H9 (cell line): ENCODE measurements at regions not wholly inside any gene's neighbourhood (a gene's known extent, or its start where the extent isn't known, plus 50 kb on each side); places are given as distances from the start of the nearest gene placed in this dataset.

Source experiments
- DNase-seq: peaks from one replicate; pipeline ENCODE4 v3.0.0-alpha.2; 2017
- H2AFZ ChIP-seq: one replicate; pipeline ENCODE4 v1.6.1; 2013; ENCODE audit warnings: mild to moderate bottlenecking, low read length, control low read depth, moderate library complexity
- H2AK5ac ChIP-seq: 2 replicates; pipeline ENCODE4 v1.6.1; 2013; ENCODE audit warnings: low read length, control low read depth, mixed read lengths; ENCODE audit not compliant: insufficient read length
- H2BK120ac ChIP-seq: one replicate; pipeline ENCODE4 v1.6.1; 2013; ENCODE audit warnings: low read depth, mild to moderate bottlenecking, low read length, control low read depth, inconsistent platforms; ENCODE audit not compliant: poor library complexity, severe bottlenecking
- H2BK12ac ChIP-seq: 2 replicates; pipeline ENCODE4 v1.6.1; 2013; ENCODE audit warnings: low read length, control low read depth, mixed read lengths, low read depth; ENCODE audit not compliant: insufficient read length
- H2BK15ac ChIP-seq: 2 replicates; pipeline ENCODE4 v1.6.1; 2013; ENCODE audit warnings: low read depth, low read length, control low read depth
- H2BK20ac ChIP-seq: one replicate; pipeline ENCODE4 v1.6.1; 2013; ENCODE audit warnings: low read depth, mild to moderate bottlenecking, low read length, control low read depth, inconsistent platforms; ENCODE audit not compliant: poor library complexity, severe bottlenecking
- H2BK5ac ChIP-seq: 2 replicates; pipeline ENCODE4 v1.6.1; 2013; ENCODE audit warnings: low read length, control low read depth, mixed read lengths; ENCODE audit not compliant: insufficient read length
- H3K14ac ChIP-seq: 2 replicates; pipeline ENCODE4 v1.6.1; 2013; ENCODE audit warnings: low read length, control low read depth; ENCODE audit not compliant: insufficient read depth
- H3K18ac ChIP-seq: 2 replicates; pipeline ENCODE4 v1.6.1; 2013; ENCODE audit warnings: low read depth, mild to moderate bottlenecking, mixed read lengths, low read length, control low read depth; ENCODE audit not compliant: insufficient read length
- H3K23ac ChIP-seq: 2 replicates; pipeline ENCODE4 v1.6.1; 2013; ENCODE audit warnings: low read length, control low read depth, mixed read lengths, low read depth; ENCODE audit not compliant: insufficient read length
- H3K23me2 ChIP-seq: 2 replicates; pipeline ENCODE4 v1.6.1; 2013; ENCODE audit warnings: low read depth, mild to moderate bottlenecking, mixed read lengths, low read length, control low read depth; ENCODE audit not compliant: insufficient read length, poor library complexity, severe bottlenecking
- H3K27ac ChIP-seq: 2 replicates; pipeline ENCODE4 v1.5.1; 2013; ENCODE audit warnings: low read length, control low read depth, mixed read lengths, low read depth; ENCODE audit not compliant: insufficient read length
- H3K27me3 ChIP-seq: 2 replicates; pipeline ENCODE4 v1.6.1; 2013; ENCODE audit warnings: low read length, control low read depth, inconsistent platforms; ENCODE audit not compliant: insufficient read depth
- H3K4ac ChIP-seq: 2 replicates; pipeline ENCODE4 v1.6.1; 2013; ENCODE audit warnings: low read depth, mild to moderate bottlenecking, control low read depth, inconsistent platforms, low read length, moderate library complexity
- H3K4me1 ChIP-seq: 2 replicates; pipeline ENCODE4 v1.6.1; 2013; ENCODE audit warnings: low read length, control low read depth, inconsistent platforms; ENCODE audit not compliant: insufficient read depth
- H3K4me2 ChIP-seq: 2 replicates; pipeline ENCODE4 v1.6.1; 2013; ENCODE audit warnings: low read length, control low read depth, mixed read lengths; ENCODE audit not compliant: insufficient read length, insufficient read depth
- H3K56ac ChIP-seq: 2 replicates; pipeline ENCODE4 v1.6.1; 2013; ENCODE audit warnings: low read depth, mild to moderate bottlenecking, mixed read lengths, low read length, control low read depth; ENCODE audit not compliant: insufficient read length
- H3K79me1 ChIP-seq: 2 replicates; pipeline ENCODE4 v1.6.1; 2013; ENCODE audit warnings: low read depth, mild to moderate bottlenecking, moderate library complexity, low read length, control low read depth, inconsistent platforms; ENCODE audit not compliant: insufficient read depth, poor library complexity, severe bottlenecking
- H3K79me2 ChIP-seq: 2 replicates; pipeline ENCODE4 v1.6.1; 2013; ENCODE audit warnings: low read length, control low read depth, inconsistent platforms; ENCODE audit not compliant: insufficient read depth
- H3K9ac ChIP-seq: 2 replicates; pipeline ENCODE4 v1.6.1; 2013; ENCODE audit warnings: low read length, control low read depth, mixed read lengths; ENCODE audit not compliant: insufficient read length; ENCODE audit errors: extremely low read depth
- H3K9me3 ChIP-seq: one replicate; pipeline ENCODE4 v1.6.1; 2013; ENCODE audit warnings: low read depth, low read length, inconsistent platforms; ENCODE audit not compliant: control insufficient read depth
- H3T11ph ChIP-seq: one replicate; pipeline ENCODE4 v1.6.1; 2013; ENCODE audit warnings: mild to moderate bottlenecking, low read length, control low read depth, inconsistent platforms
- H4K20me1 ChIP-seq: one replicate; pipeline ENCODE4 v1.6.1; 2013; ENCODE audit not compliant: control insufficient read depth, insufficient read length, insufficient read depth
- H4K5ac ChIP-seq: 2 replicates; pipeline ENCODE4 v1.6.1; 2013; ENCODE audit warnings: low read depth, mild to moderate bottlenecking, mixed read lengths, low read length, control low read depth; ENCODE audit not compliant: insufficient read length
- H4K8ac ChIP-seq: replicated peaks from 2 replicates; pipeline ENCODE4 v1.6.1; 2013; ENCODE audit warnings: low read length, control low read depth, mixed read lengths, low read depth; ENCODE audit not compliant: insufficient read length
- H4K91ac ChIP-seq: 2 replicates; pipeline ENCODE4 v1.6.1; 2013; ENCODE audit warnings: low read depth, mild to moderate bottlenecking, moderate library complexity, mixed read lengths, low read length, control low read depth; ENCODE audit not compliant: insufficient read length
- H3K27ac Mint-ChIP-seq, 3 experiments: 2 replicates in 2 of 3; 3 replicates in 1 of 3; pipeline ENCODE4 v1.8.0; 2020 to 2021; ENCODE audit warnings: mixed read lengths in 3 of 3, mild to moderate bottlenecking in 1 of 3, moderate library complexity in 1 of 3
- H3K27me3 Mint-ChIP-seq: 2 replicates; pipeline ENCODE4 v1.8.0; 2021; ENCODE audit warnings: low read depth, mild to moderate bottlenecking, moderate library complexity, mixed read lengths
- H3K36me3 Mint-ChIP-seq, 3 experiments: 2 replicates in 2 of 3; 3 replicates in 1 of 3; pipeline ENCODE4 v1.8.0; 2020 to 2021; ENCODE audit warnings: low read depth in 3 of 3, mixed read lengths in 3 of 3; ENCODE audit not compliant: insufficient read depth in 1 of 3
- H3K4me1 Mint-ChIP-seq, 2 experiments: 2 replicates each; pipeline ENCODE4 v1.8.0; 2020; ENCODE audit warnings: mixed read lengths in 2 of 2
- H3K4me3 Mint-ChIP-seq, 2 experiments: 2 replicates in 1 of 2; 3 replicates in 1 of 2; pipeline ENCODE4 v1.8.0; 2020 to 2021; ENCODE audit warnings: mild to moderate bottlenecking in 2 of 2, mixed read lengths in 2 of 2, moderate library complexity in 1 of 2
- H3K9me3 Mint-ChIP-seq, 2 experiments: 2 replicates in 1 of 2; 3 replicates in 1 of 2; pipeline ENCODE4 v1.8.0; 2020; ENCODE audit warnings: mild to moderate bottlenecking in 2 of 2, mixed read lengths in 2 of 2, moderate library complexity in 1 of 2
- CTCF ChIP-seq: fragments of 200-600 bp; sonication (generic); conservative IDR thresholded peaks from 3 replicates; pipeline ENCODE4 v1.8.0; 2021; ENCODE audit warnings: antibody characterized with exemption, mild to moderate bottlenecking
- WGBS: extraction: QIAGEN DNeasy Blood & Tissue Kit; methylation state at CpG from one replicate; pipeline ENCODE4 v1.1.7; 2013; ENCODE audit warnings: missing lambda C conversion rate, low lambda C conversion rate, mixed read lengths; ENCODE audit not compliant: insufficient read length; ENCODE audit errors: extremely low coverage; 5-methylcytosine and 5-hydroxymethylcytosine counted together

- H4K20me1 ChIP-seq, result no peaks in the 10 kb centered on the region
- H3K9me3 Mint-ChIP-seq, result peaks cover 0 to 2% of the 10 kb centered on the region in 2 experiments; a peak in 3 of 5 replicates
- H2BK20ac ChIP-seq, result no peak overlapping the region
- H3K23me2 ChIP-seq, result no peaks in the 10 kb centered on the region
- no peak for DNase-seq
- H3K18ac ChIP-seq, result no peak overlapping the region
- no peak overlapping the region for H3K23ac ChIP-seq
- H2BK12ac ChIP-seq, result no peak overlapping the region
- H2BK120ac ChIP-seq, result no peak overlapping the region
- H3K4ac ChIP-seq, result no peak overlapping the region
- no peak overlapping the region for H4K5ac ChIP-seq
- no peak overlapping the region for H4K8ac ChIP-seq
- H3K27me3 ChIP-seq, result no peaks in the 10 kb centered on the region
- no peak overlapping the region for H3T11ph ChIP-seq
- no peaks in the 10 kb centered on the region for H3K9me3 ChIP-seq
- WGBS, result no CpG with 5 or more reads among the region's 1 CpG
- no peak for TF ChIP-seq CTCF
- no peak overlapping the region for H3K56ac ChIP-seq
- no peak overlapping the region for H3K27ac ChIP-seq
- no peak overlapping the region for H2BK15ac ChIP-seq
- no peak overlapping the region for H4K91ac ChIP-seq
- H2BK5ac ChIP-seq, result no peak overlapping the region
- H3K4me3 Mint-ChIP-seq, result no peak overlapping the region
- no peak overlapping the region for H3K9ac ChIP-seq
- H3K14ac ChIP-seq, result no peak overlapping the region
- no peaks in the 10 kb centered on the region for H3K4me1 ChIP-seq
- no peak overlapping the region for H3K4me2 ChIP-seq
- H3K36me3 Mint-ChIP-seq, result no peaks in the 10 kb centered on the region; a peak in 2 of 7 replicates
- H3K4me1 Mint-ChIP-seq, result no peaks in the 10 kb centered on the region
- H3K79me1 ChIP-seq, result no peaks in the 10 kb centered on the region
- H3K27me3 Mint-ChIP-seq, result no peaks in the 10 kb centered on the region
- H3K27ac Mint-ChIP-seq, result no peak overlapping the region
- H2AK5ac ChIP-seq, result no peak overlapping the region
- H3K79me2 ChIP-seq, result no peaks in the 10 kb centered on the region
- no peak overlapping the region for H2AFZ ChIP-seq
Observed at GRCh38 chr14:82003426-82003825, 469.8 kb upstream of the SEL1L start.
